Adrenal gland (tissue), 5 donors: ENCODE measurements at regions not wholly inside any gene's neighbourhood (a gene's known extent, or its start where the extent isn't known, plus 50 kb on each side); places are given as distances from the start of the nearest gene placed in this dataset.

Experiments used
- CTCF ChIP-seq, 6 experiments: fragments of 450-650 bp in 4 of 6; fragments of 200-600 bp in 2 of 6; sonication (generic) in 1 of 6; IDR thresholded peaks; 1 replicate in 5 of 6; 2 replicates in 1 of 6; pipeline versions ENCODE4 v1.5.1 to v1.8.0; 2016 to 2021; ENCODE audit warnings: antibody characterized with exemption in 6 of 6, mild to moderate bottlenecking in 2 of 6, moderate library complexity in 1 of 6
- POLR2A ChIP-seq, 2 donors: fragments of 450-650 bp; IDR thresholded peaks; one replicate each; pipeline ENCODE4 v1.6.1; 2017; ENCODE audit warnings: antibody characterized with exemption in 2 of 2, mild to moderate bottlenecking in 2 of 2, moderate library complexity in 1 of 2
- donor health status: DM: no; HTN: no; CAD: no.

- TF ChIP-seq CTCF (IDR thresholded peaks at IDR 0.05) (no peak), POLR2A (IDR thresholded peaks at IDR 0.05) (no peak)
These were observed 60.0 kb upstream of the ITSN2 start for GRCh38 chr2:24420373-24420772.
